ENCODE measurements at regions not wholly inside any gene's neighbourhood (a gene's known extent, or its start where the extent isn't known, plus 50 kb on each side); places are given as distances from the start of the nearest gene placed in this dataset.
A peak's percentile ranks its signal among the peaks of the same experiment; 100 is the strongest.

GRCh38 chr1:75053207-75053606 lies 81.0 kb upstream of the LHX8 start:
- peak; percentile 2 for DNase-seq (ENCODE audit: low read depth, low spot score)
- ChIA-PET CTCF (interaction anchor here (1.1 to 2.8 kb wide), 2 partner anchors 150 to 281 kb away, joined by 5 to 11 read pairs; no protein-coding TSS in a partner anchor), RAD21 (ENCODE audit: low non-redundant PET in 1 of 2, low total read pairs in 2 of 2, uncharacterized antibody in 2 of 2, unreplicated experiment in 2 of 2) (no interaction called here), POLR2A (no interaction called here)
- no peak overlapping the region for H2AFZ ChIP-seq (ENCODE audit: low read depth, low read length, poor library complexity, severe bottlenecking)
- intact Hi-C loops (cut with micrococcal nuclease): loop anchor here (1.0 kb wide), 1 partner anchor 150 kb away; no protein-coding TSS in a partner anchor
- H3K4me2 ChIP-seq (ENCODE audit: low read length): no peak overlapping the region
- BruUV-seq (replicated peaks): no TSS peak
- H3K27me3 ChIP-seq (ENCODE audit: insufficient read depth, low read length): peaks cover 20% of the 10 kb centered on the region; the same call in 1 of the 2 replicates
- H3K4me3 ChIP-seq (replicated peaks in 1 of 2; ENCODE audit: low read depth in 1 of 2, low read length in 2 of 2): no peak overlapping the region
- H3K9ac ChIP-seq (ENCODE audit: low read length): no peak overlapping the region
- H3K27ac ChIP-seq (ENCODE audit: low read depth, low read length): no peak overlapping the region
- H3K36me3 ChIP-seq (ENCODE audit: control insufficient read depth in 1 of 2, insufficient read depth in 2 of 2, low read length in 2 of 2): no peaks in the 10 kb centered on the region
- no peaks in the 10 kb centered on the region for H3K9me3 ChIP-seq (ENCODE audit: control insufficient read depth in 1 of 2, insufficient read depth in 1 of 2, low read depth in 1 of 2, low read length in 2 of 2)
- TF ChIP-seq RAD21 (IDR thresholded peaks at IDR 0.05; ENCODE audit: low read depth) (peak; percentile 43; the same call in 1 of the 2 replicates), YY1 (IDR thresholded peaks at IDR 0.05; ENCODE audit: extremely low read depth, insufficient replicate concordance, low read depth, low read length) (no peak), CTCF (IDR thresholded peaks at IDR 0.05 in 2 of 3, conservative IDR thresholded peaks at IDR 0.05 in 1 of 3; ENCODE audit: borderline replicate concordance in 1 of 3, insufficient read depth in 1 of 3, low read depth in 2 of 3, low read length in 2 of 3) (peak; percentile 20 to 30 (median 28); a peak in 3 of 6 replicates), ATF3 (IDR thresholded peaks at IDR 0.05) (no peak)
- H3K4me1 ChIP-seq (ENCODE audit: control insufficient read depth in 1 of 2, insufficient read depth in 2 of 2, low read length in 2 of 2): no peaks in the 10 kb centered on the region
- no peaks in the 10 kb centered on the region for H4K20me1 ChIP-seq (ENCODE audit: insufficient read depth)
- ATAC-seq: peak; percentile 67
- no peaks in the 10 kb centered on the region for H3K79me2 ChIP-seq (ENCODE audit: insufficient read depth, low read length)
- no peaks in the 10 kb centered on the region for H3K9me2 ChIP-seq (ENCODE audit: insufficient read depth)

- H3K36me3 ChIP-seq (ENCODE audit: control insufficient read depth in 1 of 2, insufficient read depth in 2 of 2, low read length in 2 of 2): no peaks in the 10 kb centered on the region
- H3K9me3 ChIP-seq (ENCODE audit: control insufficient read depth in 1 of 2, insufficient read depth in 1 of 2, low read depth in 1 of 2, low read length in 2 of 2): no peaks in the 10 kb centered on the region
- no peak overlapping the region for H3K9ac ChIP-seq (ENCODE audit: low read length)
- no peak for ATAC-seq
- no peak overlapping the region for H2AFZ ChIP-seq (ENCODE audit: low read depth, low read length, poor library complexity, severe bottlenecking)
- ChIA-PET RAD21 (ENCODE audit: low non-redundant PET in 1 of 2, low total read pairs in 2 of 2, uncharacterized antibody in 2 of 2, unreplicated experiment in 2 of 2) (no interaction called here), POLR2A (no interaction called here), CTCF (no interaction called here)
- BruUV-seq (replicated peaks): no TSS peak
- no peak for DNase-seq (ENCODE audit: low read depth, low spot score)
- H3K4me3 ChIP-seq (replicated peaks in 1 of 2; ENCODE audit: low read depth in 1 of 2, low read length in 2 of 2): no peak overlapping the region
- no peaks in the 10 kb centered on the region for H3K79me2 ChIP-seq (ENCODE audit: insufficient read depth, low read length)
- H3K9me2 ChIP-seq (ENCODE audit: insufficient read depth): no peaks in the 10 kb centered on the region
- H4K20me1 ChIP-seq (ENCODE audit: insufficient read depth): no peaks in the 10 kb centered on the region
- no peak overlapping the region for H3K4me2 ChIP-seq (ENCODE audit: low read length)
- H3K27me3 ChIP-seq (ENCODE audit: insufficient read depth, low read length): peaks cover 16% of the 10 kb centered on the region; the same call in 1 of the 2 replicates
- no peak overlapping the region for H3K27ac ChIP-seq (ENCODE audit: low read depth, low read length)
- no peaks in the 10 kb centered on the region for H3K4me1 ChIP-seq (ENCODE audit: control insufficient read depth in 1 of 2, insufficient read depth in 2 of 2, low read length in 2 of 2)
- TF ChIP-seq RAD21 (IDR thresholded peaks at IDR 0.05; ENCODE audit: low read depth) (no peak), SP1 (IDR thresholded peaks at IDR 0.05; ENCODE audit: low read depth) (no peak), FOSL1 (IDR thresholded peaks at IDR 0.05; ENCODE audit: low read depth) (no peak)
- intact Hi-C loops (cut with micrococcal nuclease): no loop called here
Observed at GRCh38 chr1:75058424-75058823, 75.8 kb upstream of the LHX8 start.

Data from HCT116 (cell line).